Lower leg skin (tissue), 3 donors: ENCODE measurements at regions not wholly inside any gene's neighbourhood (a gene's known extent, or its start where the extent isn't known, plus 50 kb on each side); places are given as distances from the start of the nearest gene placed in this dataset.
"Not testable (repeated sequence)": the region's sequence is repeated elsewhere in the genome, so short reads cannot be mapped to it uniquely, and the experiment has no call there.

ENCODE experiments used
- CTCF ChIP-seq, 3 donors: fragments of 450-650 bp; IDR thresholded peaks; one replicate each; pipeline ENCODE4 v1.5.1; 2016; ENCODE audit warnings: antibody characterized with exemption in 3 of 3, mild to moderate bottlenecking in 3 of 3, moderate library complexity in 2 of 3
- POLR2A ChIP-seq, 2 donors: fragments of 450-650 bp; IDR thresholded peaks; one replicate each; pipeline ENCODE4 v1.6.1; 2016 to 2017; ENCODE audit warnings: antibody characterized with exemption in 2 of 2, mild to moderate bottlenecking in 1 of 2, moderate library complexity in 1 of 2

GRCh38 chr4:79191292-79191691 lies 134.6 kb downstream of the NAA11 start:
- not testable (repeated sequence) for TF ChIP-seq CTCF, POLR2A (IDR thresholded peaks at IDR 0.05)
